Astrocyte (in vitro differentiated cells and primary cell): ENCODE measurements at regions not wholly inside any gene's neighbourhood (a gene's known extent, or its start where the extent isn't known, plus 50 kb on each side); places are given as distances from the start of the nearest gene placed in this dataset.

ENCODE experiments used
- DNase-seq: peaks from one replicate; pipeline ENCODE4 v3.0.0-alpha.2; 2010; ENCODE audit warnings: low read depth
- FAIRE-seq: peaks from 2 replicates; lab custom pipeline; 2011; peaks lifted over from hg19 to GRCh38; lab: Jason Lieb, UNC
- H2AFZ ChIP-seq: 2 replicates; pipeline ENCODE4 v1.6.0; 2012; ENCODE audit warnings: low read depth, low read length, inconsistent platforms
- H3K27ac ChIP-seq: 2 replicates; pipeline ENCODE4 v1.5.1; 2011; ENCODE audit warnings: low read depth, low read length, inconsistent platforms
- H3K27me3 ChIP-seq: 2 replicates; pipeline ENCODE4 v1.6.0; 2011; ENCODE audit warnings: low read length, inconsistent platforms; ENCODE audit not compliant: insufficient read depth
- H3K36me3 ChIP-seq: 2 replicates; pipeline ENCODE4 v1.5.1; 2011; ENCODE audit warnings: low read length, inconsistent platforms; ENCODE audit not compliant: insufficient read depth
- H3K4me1 ChIP-seq: 2 replicates; pipeline ENCODE4 v1.5.1; 2011; ENCODE audit warnings: low read length, inconsistent platforms; ENCODE audit not compliant: insufficient read depth
- H3K4me2 ChIP-seq: 2 replicates; pipeline ENCODE4 v1.6.0; 2012; ENCODE audit warnings: low read length, inconsistent platforms
- H3K4me3 ChIP-seq: 2 replicates; pipeline ENCODE4 v1.5.1; 2011; ENCODE audit warnings: low read depth, mild to moderate bottlenecking, low read length, inconsistent platforms; ENCODE audit not compliant: insufficient read depth
- H3K79me2 ChIP-seq: 2 replicates; pipeline ENCODE4 v1.6.0; 2012; ENCODE audit warnings: mild to moderate bottlenecking, low read length, inconsistent platforms; ENCODE audit not compliant: insufficient read depth
- H3K9ac ChIP-seq: 2 replicates; pipeline ENCODE4 v1.6.0; 2012; ENCODE audit warnings: mild to moderate bottlenecking, low read length, inconsistent platforms
- H3K9me3 ChIP-seq: 2 replicates; pipeline ENCODE4 v1.5.1; 2012; ENCODE audit warnings: low read depth, mild to moderate bottlenecking, low read length, inconsistent platforms; ENCODE audit not compliant: insufficient read depth
- H4K20me1 ChIP-seq: 2 replicates; pipeline ENCODE4 v1.6.0; 2012; ENCODE audit warnings: low read length, inconsistent platforms; ENCODE audit not compliant: insufficient read depth
- H3K27ac Mint-ChIP-seq: one replicate; pipeline ENCODE4 v1.8.0; 2021; ENCODE audit warnings: mild to moderate bottlenecking, mixed read lengths; ENCODE audit not compliant: unreplicated experiment
- H3K27me3 Mint-ChIP-seq: one replicate; pipeline ENCODE4 v1.8.0; 2021; ENCODE audit warnings: low read depth, mixed read lengths; ENCODE audit not compliant: unreplicated experiment
- H3K36me3 Mint-ChIP-seq: one replicate; pipeline ENCODE4 v1.8.0; 2021; ENCODE audit warnings: low read depth, mixed read lengths; ENCODE audit not compliant: unreplicated experiment
- H3K4me1 Mint-ChIP-seq: one replicate; pipeline ENCODE4 v1.8.0; 2021; ENCODE audit warnings: low read depth, mixed read lengths; ENCODE audit not compliant: unreplicated experiment
- H3K4me3 Mint-ChIP-seq: one replicate; pipeline ENCODE4 v1.8.0; 2021; ENCODE audit warnings: mild to moderate bottlenecking, moderate library complexity, mixed read lengths; ENCODE audit not compliant: unreplicated experiment
- H3K9me3 Mint-ChIP-seq: one replicate; pipeline ENCODE4 v1.8.0; 2021; ENCODE audit warnings: mild to moderate bottlenecking, mixed read lengths; ENCODE audit not compliant: unreplicated experiment
- CTCF ChIP-seq: IDR thresholded peaks from 2 replicates; pipeline ENCODE4 v1.5.1; 2011; ENCODE audit warnings: low read depth, mild to moderate bottlenecking, inconsistent platforms, low read length, moderate library complexity; ENCODE audit not compliant: insufficient read depth
- EZH2 ChIP-seq: IDR thresholded peaks from 2 replicates; pipeline ENCODE4 v1.6.1; 2012; ENCODE audit warnings: mild to moderate bottlenecking, low read length, inconsistent platforms; ENCODE audit not compliant: insufficient read depth

GRCh38 chr16:72302332-72302731, 130.4 kb upstream of the PMFBP1 start:
- Histone ChIP-seq H3K27ac (no peak overlapping the region), H4K20me1 (no peaks in the 10 kb centered on the region), H3K4me3 (no peak overlapping the region), H3K36me3 (no peaks in the 10 kb centered on the region), H2AFZ (no peak overlapping the region), H3K9me3 (no peaks in the 10 kb centered on the region), H3K4me2 (no peak overlapping the region), H3K9ac (no peak overlapping the region), H3K27me3 (no peaks in the 10 kb centered on the region), H3K4me1 (no peaks in the 10 kb centered on the region), H3K79me2 (no peaks in the 10 kb centered on the region)
- Mint-ChIP-seq H3K4me1 (peaks cover 9% of the 10 kb centered on the region), H3K27me3 (no peaks in the 10 kb centered on the region), H3K36me3 (peaks cover 4% of the 10 kb centered on the region), H3K27ac (no peak overlapping the region), H3K9me3 (peaks cover 2% of the 10 kb centered on the region), H3K4me3 (no peak overlapping the region)
- DNase-seq = no peak
- FAIRE-seq = no peak
- TF ChIP-seq EZH2 (no peak), CTCF (no peak)

- Histone ChIP-seq H4K20me1 (no peaks in the 10 kb centered on the region), H3K27ac (no peak overlapping the region), H3K27me3 (no peaks in the 10 kb centered on the region), H3K9me3 (no peaks in the 10 kb centered on the region), H3K79me2 (no peaks in the 10 kb centered on the region), H3K36me3 (no peaks in the 10 kb centered on the region), H3K4me2 (no peak overlapping the region), H2AFZ (no peak overlapping the region), H3K4me3 (no peak overlapping the region), H3K4me1 (no peaks in the 10 kb centered on the region), H3K9ac (no peak overlapping the region)
- TF ChIP-seq CTCF = no peak
- TF ChIP-seq EZH2 = no peak
- H3K4me1 Mint-ChIP-seq = peaks cover 9% of the 10 kb centered on the region
- H3K27me3 Mint-ChIP-seq = no peaks in the 10 kb centered on the region
- DNase-seq = no peak
- peaks cover 4% of the 10 kb centered on the region for H3K36me3 Mint-ChIP-seq
- H3K4me3 Mint-ChIP-seq = no peak overlapping the region
- no peak overlapping the region for H3K27ac Mint-ChIP-seq
- no peak for FAIRE-seq
- peaks cover 2% of the 10 kb centered on the region for H3K9me3 Mint-ChIP-seq
Measured at GRCh38 chr16:72301523-72302236, 129.7 kb upstream of the PMFBP1 start.

- H3K27me3 Mint-ChIP-seq = no peaks in the 10 kb centered on the region
- peaks cover under 1% of the 10 kb centered on the region for H3K36me3 Mint-ChIP-seq
- H3K4me2 ChIP-seq = no peak overlapping the region
- H3K4me3 Mint-ChIP-seq = no peak overlapping the region
- no peaks in the 10 kb centered on the region for H3K4me1 ChIP-seq
- H3K27me3 ChIP-seq = no peaks in the 10 kb centered on the region
- no peak overlapping the region for H3K27ac Mint-ChIP-seq
- no peaks in the 10 kb centered on the region for H3K9me3 ChIP-seq
- H3K27ac ChIP-seq = no peak overlapping the region
- FAIRE-seq (no peak), DNase-seq (no peak)
- H4K20me1 ChIP-seq = no peaks in the 10 kb centered on the region
- no peaks in the 10 kb centered on the region for H3K36me3 ChIP-seq
- no peaks in the 10 kb centered on the region for H3K79me2 ChIP-seq
- H3K9ac ChIP-seq = no peak overlapping the region
- H3K4me1 Mint-ChIP-seq = peaks cover 9% of the 10 kb centered on the region
- peaks cover 2% of the 10 kb centered on the region for H3K9me3 Mint-ChIP-seq
- no peak overlapping the region for H2AFZ ChIP-seq
- H3K4me3 ChIP-seq = no peak overlapping the region
- no peak for TF ChIP-seq EZH2
- no peak for TF ChIP-seq CTCF
Measured at GRCh38 chr16:72300892-72301291, 128.9 kb upstream of the PMFBP1 start.
